ENCODE measurements at regions not wholly inside any gene's neighbourhood (a gene's known extent, or its start where the extent isn't known, plus 50 kb on each side); places are given as distances from the start of the nearest gene placed in this dataset.

GRCh38 chr6:148044921-148045320 is 297.7 kb upstream of the SASH1 start:
- no peak overlapping the region for H3K4me3 ChIP-seq (replicated peaks; ENCODE audit: low read depth, low read length)
- H3K36me3 ChIP-seq (ENCODE audit: control insufficient read depth, insufficient read depth, low read length), result no peaks in the 10 kb centered on the region
- no peaks in the 10 kb centered on the region for H3K27me3 ChIP-seq (replicated peaks; ENCODE audit: control insufficient read depth, insufficient read depth, low read length)
- TF ChIP-seq, protein P1, sequence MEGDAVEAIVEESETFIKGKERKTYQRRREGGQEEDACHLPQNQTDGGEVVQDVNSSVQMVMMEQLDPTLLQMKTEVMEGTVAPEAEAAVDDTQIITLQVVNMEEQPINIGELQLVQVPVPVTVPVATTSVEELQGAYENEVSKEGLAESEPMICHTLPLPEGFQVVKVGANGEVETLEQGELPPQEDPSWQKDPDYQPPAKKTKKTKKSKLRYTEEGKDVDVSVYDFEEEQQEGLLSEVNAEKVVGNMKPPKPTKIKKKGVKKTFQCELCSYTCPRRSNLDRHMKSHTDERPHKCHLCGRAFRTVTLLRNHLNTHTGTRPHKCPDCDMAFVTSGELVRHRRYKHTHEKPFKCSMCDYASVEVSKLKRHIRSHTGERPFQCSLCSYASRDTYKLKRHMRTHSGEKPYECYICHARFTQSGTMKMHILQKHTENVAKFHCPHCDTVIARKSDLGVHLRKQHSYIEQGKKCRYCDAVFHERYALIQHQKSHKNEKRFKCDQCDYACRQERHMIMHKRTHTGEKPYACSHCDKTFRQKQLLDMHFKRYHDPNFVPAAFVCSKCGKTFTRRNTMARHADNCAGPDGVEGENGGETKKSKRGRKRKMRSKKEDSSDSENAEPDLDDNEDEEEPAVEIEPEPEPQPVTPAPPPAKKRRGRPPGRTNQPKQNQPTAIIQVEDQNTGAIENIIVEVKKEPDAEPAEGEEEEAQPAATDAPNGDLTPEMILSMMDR (IDR thresholded peaks at IDR 0.05; ENCODE audit: insufficient read depth, low read length, poor library complexity, severe bottlenecking), result no peak
- DNase-seq (ENCODE audit: extremely low read depth, insufficient read length), result no peak

GRCh38 chr6:148053209-148053608 is 289.4 kb upstream of the SASH1 start:
- no peaks in the 10 kb centered on the region for H3K36me3 ChIP-seq (ENCODE audit: control insufficient read depth, insufficient read depth, low read length)
- H3K27me3 ChIP-seq (replicated peaks; ENCODE audit: control insufficient read depth, insufficient read depth, low read length), result no peaks in the 10 kb centered on the region
- DNase-seq (ENCODE audit: extremely low read depth, insufficient read length), result no peak
- TF ChIP-seq, protein P1 (IDR thresholded peaks at IDR 0.05; ENCODE audit: insufficient read depth, low read length, poor library complexity, severe bottlenecking), result no peak
- H3K4me3 ChIP-seq (replicated peaks; ENCODE audit: low read depth, low read length), result no peak overlapping the region

DNA sequence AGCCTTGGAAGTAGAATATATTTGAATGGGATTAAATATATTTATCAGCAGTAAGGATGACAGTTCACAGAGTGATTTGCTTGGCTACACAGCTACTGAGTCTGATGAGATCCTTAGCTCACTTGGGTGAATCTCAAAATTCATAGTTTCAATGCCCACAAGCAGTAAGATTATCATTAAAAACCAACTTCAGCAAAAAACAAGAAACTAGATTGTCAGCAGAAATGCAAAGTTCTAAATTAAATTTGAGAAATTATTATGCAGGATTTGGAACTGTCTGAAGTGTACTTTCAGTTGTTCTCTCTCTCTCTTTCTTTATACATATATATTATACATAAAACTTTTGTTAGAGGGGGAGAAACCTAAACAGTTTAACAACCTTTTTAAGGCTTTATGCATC is 288.8 kb upstream of the SASH1 start:
- TF ChIP-seq, protein P1 (IDR thresholded peaks at IDR 0.05; ENCODE audit: insufficient read depth, low read length, poor library complexity, severe bottlenecking), result no peak
- no peaks in the 10 kb centered on the region for H3K36me3 ChIP-seq (ENCODE audit: control insufficient read depth, insufficient read depth, low read length)

GRCh38 chr6:148054219-148054618 is 288.4 kb upstream of the SASH1 start:
- DNase-seq (ENCODE audit: extremely low read depth, insufficient read length), result no peak
- no peaks in the 10 kb centered on the region for H3K27me3 ChIP-seq (replicated peaks; ENCODE audit: control insufficient read depth, insufficient read depth, low read length)
- TF ChIP-seq, protein P1 (IDR thresholded peaks at IDR 0.05; ENCODE audit: insufficient read depth, low read length, poor library complexity, severe bottlenecking), result no peak
- H3K4me3 ChIP-seq (replicated peaks; ENCODE audit: low read depth, low read length), result no peak overlapping the region
- no peaks in the 10 kb centered on the region for H3K36me3 ChIP-seq (ENCODE audit: control insufficient read depth, insufficient read depth, low read length)

More for the DNA sequence above, 288.8 kb upstream of the SASH1 start:
- Histone ChIP-seq H3K27me3 (replicated peaks; ENCODE audit: control insufficient read depth, insufficient read depth, low read length) (no peaks in the 10 kb centered on the region), H3K4me3 (replicated peaks; ENCODE audit: low read depth, low read length) (no peak overlapping the region)
- DNase-seq (ENCODE audit: extremely low read depth, insufficient read length), result no peak

DNA sequence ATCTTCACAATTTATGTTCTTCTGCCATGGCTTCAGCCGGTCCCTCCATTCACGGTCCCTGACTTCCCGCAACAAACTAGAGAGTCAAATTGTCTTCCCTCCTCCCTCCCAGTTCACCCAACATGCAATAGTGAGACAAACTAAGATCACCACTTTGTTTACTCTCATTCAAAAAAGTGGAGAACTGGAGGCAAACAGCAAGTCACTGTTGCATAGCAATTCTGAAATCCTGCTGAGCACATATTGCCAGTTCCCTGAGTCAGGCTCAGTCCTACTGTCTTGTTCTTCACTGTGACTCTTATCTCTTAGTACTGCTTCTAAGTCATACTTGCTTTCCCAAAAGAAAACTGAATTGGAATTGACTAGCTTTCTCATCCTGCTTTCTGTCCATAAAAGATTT is 287.2 kb upstream of the SASH1 start:
- DNase-seq (ENCODE audit: extremely low read depth, insufficient read length), result no peak
- Histone ChIP-seq H3K4me3 (replicated peaks; ENCODE audit: low read depth, low read length) (no peak overlapping the region), H3K27me3 (replicated peaks; ENCODE audit: control insufficient read depth, insufficient read depth, low read length) (no peaks in the 10 kb centered on the region), H3K36me3 (ENCODE audit: control insufficient read depth, insufficient read depth, low read length) (no peaks in the 10 kb centered on the region)
- TF ChIP-seq, protein P1 (IDR thresholded peaks at IDR 0.05; ENCODE audit: insufficient read depth, low read length, poor library complexity, severe bottlenecking), result no peak

GRCh38 chr6:148059869-148060268 is 282.8 kb upstream of the SASH1 start:
- DNase-seq (ENCODE audit: extremely low read depth, insufficient read length), result no peak
- TF ChIP-seq, protein P1 (IDR thresholded peaks at IDR 0.05; ENCODE audit: insufficient read depth, low read length, poor library complexity, severe bottlenecking), result no peak
- Histone ChIP-seq H3K4me3 (replicated peaks; ENCODE audit: low read depth, low read length) (no peak overlapping the region), H3K36me3 (ENCODE audit: control insufficient read depth, insufficient read depth, low read length) (no peaks in the 10 kb centered on the region), H3K27me3 (replicated peaks; ENCODE audit: control insufficient read depth, insufficient read depth, low read length) (no peaks in the 10 kb centered on the region)

Data from GM06990 (cell line).